ENCODE measurements at regions not wholly inside any gene's neighbourhood (a gene's known extent, or its start where the extent isn't known, plus 50 kb on each side); places are given as distances from the start of the nearest gene placed in this dataset.

DNA sequence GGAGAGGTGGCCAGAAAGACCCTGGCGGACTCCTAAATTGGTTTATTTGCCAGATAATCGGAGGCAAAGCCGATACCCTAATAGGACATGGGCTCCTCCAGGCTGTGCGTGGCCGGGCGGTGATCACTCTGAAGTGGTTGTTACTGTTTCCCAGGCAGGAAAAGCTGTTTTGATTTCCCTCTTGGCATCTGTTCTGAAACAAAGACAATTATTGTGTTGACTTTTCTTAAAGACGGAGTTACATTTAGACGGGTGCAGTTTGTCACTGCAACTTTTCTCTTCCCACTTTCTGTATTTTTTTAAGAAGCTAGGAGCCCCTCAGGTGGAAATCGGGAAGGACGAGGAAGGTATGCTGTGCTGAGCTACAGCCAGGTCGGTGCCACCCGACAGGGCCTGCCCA is 1288.4 kb downstream of the BRD1 start:
- DNase-seq, result no peak

DNA sequence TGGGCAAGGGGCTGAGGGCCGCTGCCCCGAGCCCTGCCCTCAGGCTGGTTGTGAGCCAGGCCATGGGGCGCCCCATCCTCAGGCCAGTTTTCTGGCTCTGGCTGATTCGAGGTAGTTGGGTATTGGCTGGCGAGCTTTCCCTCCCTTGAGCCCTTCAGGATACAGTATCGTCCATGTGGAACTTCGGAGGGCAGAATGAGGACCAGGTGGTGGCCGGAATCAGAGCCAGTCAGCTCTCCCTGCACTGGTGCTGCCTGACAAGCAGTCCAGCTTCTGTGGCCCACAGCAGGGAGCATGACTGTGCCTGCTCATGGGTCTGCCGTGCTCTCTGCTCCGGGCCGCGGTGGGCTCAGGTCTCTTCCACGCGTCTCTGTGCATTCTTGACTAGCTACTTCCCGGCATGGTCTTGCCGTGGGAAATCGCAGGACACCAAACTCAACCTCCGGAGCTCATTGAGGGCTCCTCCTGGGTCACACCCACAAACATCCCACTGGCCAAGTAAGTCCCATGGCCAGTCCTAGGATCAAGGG is 1289.3 kb downstream of the BRD1 start:
- no peak for DNase-seq

DNA sequence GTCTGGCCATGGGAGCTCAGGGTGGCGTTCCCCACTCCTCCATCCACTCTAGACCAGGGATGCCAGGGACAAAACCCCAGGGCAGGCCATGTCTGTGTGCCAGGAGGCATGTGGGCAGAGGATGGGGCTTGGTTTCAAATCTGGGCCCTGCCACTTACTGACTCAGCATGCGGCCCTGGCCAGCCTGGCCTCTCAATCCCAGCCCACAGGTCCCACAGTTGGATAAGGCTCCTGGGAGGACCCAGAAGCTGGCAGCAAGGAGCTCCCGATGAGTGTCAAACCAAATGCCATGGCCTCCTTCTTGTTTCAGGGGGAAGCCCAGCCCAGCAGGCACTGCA is 1290.4 kb downstream of the BRD1 start:
- DNase-seq, result no peak

DNA sequence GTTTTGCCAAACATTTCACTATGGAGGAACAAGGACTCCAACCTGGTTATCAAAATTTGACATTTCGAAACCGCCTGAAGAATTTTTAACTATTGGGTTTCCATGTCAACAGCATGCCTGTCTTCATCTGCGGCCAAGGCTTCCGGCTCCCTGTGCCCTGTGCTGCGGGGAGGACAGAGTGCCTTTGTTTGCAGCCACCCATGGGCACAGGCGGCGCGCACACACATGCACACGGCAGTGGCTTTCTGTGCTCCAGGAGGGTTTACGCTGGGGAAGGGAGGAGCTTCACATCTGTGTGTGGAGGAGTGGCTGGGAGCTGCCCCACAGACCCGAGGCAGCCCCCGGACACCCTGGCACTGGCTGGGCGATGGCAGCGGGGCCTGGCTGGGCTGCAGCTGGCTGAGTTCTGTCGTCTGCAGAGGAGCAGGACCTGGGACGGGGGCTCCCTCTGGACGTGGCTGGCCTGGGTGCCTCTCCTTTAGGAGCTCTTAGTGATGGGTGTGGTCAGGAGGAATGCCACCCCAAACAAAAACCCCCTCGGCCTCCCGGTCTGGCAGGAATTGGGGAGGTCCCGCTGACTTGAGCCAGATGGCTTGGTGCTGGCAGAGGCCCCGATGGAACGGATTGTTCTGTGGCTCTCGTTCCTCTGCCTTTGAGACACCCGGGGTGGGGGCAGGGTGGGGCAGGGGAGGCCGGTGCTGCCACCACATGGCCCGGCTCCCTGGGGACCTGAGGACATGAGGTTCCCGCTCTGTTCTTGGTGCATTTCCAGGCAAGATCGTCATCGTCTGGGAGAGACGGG is 1290.9 kb downstream of the BRD1 start:
- DNase-seq, result no peak

DNA sequence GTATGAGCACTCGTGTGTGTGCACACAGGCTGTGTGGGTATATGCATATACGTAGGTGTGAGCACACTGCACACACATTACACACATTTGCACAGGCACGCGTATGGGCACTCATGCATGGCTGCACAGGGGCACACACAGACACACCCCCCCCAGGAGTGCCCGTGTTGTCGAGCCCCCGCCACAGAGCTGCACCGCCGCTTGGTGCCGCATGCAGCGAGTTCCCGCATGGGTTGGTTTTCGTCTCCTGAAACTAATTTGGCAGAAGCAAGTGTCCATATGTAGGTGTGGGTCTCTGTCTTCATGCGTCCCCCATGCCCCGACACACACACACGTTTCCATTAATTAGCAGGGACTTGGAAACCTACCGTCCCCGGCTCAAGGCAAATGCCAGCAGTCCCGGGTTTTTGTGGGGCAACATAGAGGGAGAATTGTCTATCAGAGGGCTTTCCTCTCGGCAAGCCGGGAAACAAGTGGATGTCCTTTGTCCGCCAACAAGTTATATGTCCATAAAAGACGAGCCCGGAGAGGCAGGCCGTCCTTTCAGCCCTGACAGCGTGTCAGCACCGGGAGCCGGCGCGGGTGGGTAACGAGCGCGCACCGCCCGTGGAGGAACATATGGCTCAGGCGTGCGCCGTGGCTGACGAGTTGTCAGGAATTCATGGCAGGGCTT is 1291.7 kb downstream of the BRD1 start:
- DNase-seq, result no peak

DNA sequence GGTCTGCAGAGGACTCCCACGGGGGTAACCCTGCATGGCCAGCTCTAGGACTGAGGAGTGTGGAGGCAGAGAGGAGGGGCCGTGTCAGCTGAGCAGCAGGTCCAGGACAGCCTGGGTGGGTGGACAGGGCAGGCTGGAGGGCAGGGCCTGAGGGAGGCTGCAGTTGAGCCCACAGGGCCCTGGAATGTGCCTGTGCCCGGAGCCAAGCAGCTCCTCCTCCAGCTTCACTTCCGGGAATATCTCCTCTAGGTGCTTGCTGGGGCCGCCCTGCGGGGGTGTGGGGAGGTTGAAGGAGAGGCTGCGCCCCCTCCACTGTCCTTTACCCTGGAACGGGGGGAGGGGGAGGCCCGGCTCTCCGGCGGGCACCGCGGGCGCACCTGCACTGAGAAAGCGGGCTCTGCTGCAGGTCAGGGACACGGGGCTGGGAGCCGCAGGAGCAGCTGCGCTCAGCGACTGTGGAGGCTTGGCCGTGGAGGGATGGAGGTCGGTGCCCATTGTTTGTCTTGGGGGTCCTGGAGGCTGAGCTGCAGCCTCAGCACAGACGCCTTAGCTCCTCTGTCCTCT is 1293.2 kb downstream of the BRD1 start:
- DNase-seq, result no peak

DNA sequence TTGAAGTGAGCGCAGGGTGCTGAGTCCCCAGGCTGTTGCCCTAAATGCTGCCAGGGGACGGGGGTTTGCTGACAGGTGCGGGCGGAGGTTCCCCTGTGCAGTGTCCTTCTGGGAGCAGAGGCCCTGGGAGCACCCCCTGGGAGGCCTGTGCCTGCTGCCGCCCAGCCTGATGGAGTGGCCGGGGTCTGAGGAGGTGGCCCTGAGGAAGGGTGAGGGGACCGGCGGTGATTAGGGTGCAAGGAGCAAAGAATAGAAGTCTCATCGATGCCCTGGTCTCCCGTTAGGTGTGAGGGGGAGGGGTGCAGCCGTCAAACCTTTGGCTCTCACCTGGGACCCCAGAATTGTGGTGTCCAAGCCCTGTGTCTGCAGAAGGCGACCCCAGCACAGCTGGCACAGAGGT is 1294.7 kb downstream of the BRD1 start:
- DNase-seq, result no peak

DNA sequence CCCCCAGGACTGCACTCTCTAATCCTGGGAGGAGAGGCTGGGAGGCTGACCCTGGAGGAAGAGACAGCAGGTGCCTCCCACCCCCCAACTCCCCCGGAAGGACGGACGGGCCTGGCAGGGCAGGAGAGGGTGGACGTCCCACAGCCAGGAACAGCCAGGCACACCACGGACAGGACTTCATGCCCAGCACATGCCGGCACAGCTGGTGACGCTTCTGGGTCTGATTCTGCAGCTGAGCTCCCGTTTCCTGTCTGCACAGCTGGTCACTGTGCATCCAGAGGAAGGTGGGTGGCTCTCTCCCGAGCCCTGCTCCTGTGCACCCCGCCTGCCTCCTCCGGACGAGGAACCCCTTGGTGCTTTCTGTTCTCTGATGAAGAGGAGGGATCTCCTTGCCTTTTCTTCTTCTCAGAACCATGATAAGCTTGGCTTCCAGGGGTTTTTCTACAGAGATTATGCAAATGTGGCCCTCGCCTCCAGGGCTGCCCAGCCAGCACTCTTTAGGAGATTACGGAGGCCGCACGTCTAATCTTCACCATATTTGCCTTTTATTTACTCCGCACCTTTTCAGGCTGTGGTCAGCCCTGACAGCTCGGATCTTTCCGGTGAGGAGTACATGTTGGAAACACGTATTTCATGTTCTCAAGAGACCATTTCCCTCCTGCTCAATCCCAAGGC is 1295.8 kb downstream of the BRD1 start:
- DNase-seq, result no peak

DNA sequence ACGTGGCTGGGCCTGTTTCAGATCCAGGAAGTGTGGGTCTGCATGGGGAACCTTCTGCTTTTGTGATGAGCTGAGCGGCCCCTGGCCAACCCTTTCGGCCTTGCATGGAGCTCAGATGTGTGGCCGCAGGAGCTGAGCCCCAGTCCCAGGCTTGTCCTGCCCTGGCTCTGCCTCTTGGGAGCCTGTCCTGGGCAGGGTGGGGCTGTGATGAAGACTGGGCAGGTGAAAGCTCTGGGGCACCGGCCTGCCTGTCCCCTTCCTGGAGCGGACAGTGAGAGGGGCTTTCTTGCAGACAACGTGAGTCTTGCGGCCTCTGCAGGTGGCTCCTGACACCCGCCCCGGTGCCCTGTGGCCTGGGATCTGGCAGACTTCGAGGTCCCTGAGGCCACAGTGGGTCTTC is 1296.6 kb downstream of the BRD1 start:
- DNase-seq, result no peak

DNA sequence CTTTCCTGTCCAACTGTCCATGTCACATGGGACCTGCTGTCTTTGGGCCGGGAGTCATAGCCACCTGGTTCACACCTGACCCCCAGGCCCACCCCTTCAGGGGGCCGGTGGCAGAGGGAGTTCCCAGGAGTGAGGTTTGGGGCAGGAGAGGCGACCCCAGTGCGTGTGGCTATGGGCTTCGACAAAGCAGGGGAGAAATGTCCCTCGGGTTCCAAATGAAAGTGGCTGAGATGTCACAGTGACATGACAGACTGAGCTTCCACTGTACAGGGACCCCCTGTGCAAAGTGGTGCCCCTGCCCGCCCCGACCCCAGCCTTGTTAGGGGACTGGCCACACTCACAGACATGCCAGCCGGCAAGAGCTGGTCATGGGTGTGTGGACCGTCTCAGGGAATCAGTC is 1297.0 kb downstream of the BRD1 start:
- DNase-seq, result no peak

DNA sequence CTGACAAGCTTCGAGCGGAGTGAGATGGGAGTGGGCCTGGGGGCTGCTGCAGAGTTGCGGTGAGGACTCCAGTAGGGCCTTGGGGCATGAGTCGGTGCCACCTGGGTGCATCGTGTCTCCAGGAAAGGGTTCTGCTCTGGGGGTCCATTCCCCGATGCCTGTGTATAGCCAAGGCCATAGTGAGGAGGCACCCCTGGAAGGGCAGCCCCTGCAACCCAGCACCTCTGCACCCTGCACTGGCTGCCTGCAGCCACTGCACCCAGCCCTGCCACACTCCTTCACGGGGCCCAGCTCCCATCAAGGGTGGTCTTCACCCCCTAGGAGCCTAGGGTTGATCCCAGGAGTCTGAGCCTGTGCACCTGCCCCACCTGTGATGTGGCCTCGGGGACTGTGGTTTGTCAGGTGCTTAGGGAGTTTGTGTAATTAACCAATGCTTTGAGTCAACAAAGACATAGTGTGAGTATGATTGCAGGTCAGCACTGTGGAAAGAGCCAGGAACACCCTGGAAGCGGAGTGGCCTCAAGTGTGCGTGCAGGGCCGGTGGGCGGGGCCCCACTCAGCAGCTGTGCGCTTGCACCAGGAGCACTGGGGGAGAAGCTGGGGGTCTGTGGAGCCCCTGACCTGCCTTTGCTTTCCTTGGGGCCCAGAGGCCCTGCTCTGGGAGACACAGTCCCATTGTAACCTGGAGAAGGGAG is 1299.3 kb downstream of the BRD1 start:
- no peak for DNase-seq

DNA sequence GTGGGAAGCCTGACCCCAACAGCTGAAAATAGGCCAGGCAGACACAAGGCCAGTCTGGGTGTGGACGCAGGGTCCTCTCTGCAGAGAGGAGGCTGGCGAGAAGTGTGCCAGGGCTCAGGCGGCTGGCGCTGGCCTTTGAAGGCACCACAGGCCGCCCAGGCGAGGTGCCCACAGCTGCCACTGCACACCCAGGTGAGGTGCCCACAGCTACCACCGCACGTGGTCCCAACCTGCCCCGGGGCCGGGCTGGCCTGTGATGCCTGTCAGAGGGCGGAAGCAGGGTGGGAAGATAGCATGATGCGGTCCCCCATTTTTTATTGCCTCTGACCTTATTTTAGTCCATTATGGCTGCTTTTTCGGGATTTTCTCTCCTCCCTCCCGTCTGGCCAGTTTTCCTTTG is 1303.9 kb downstream of the BRD1 start:
- no peak for DNase-seq

DNA sequence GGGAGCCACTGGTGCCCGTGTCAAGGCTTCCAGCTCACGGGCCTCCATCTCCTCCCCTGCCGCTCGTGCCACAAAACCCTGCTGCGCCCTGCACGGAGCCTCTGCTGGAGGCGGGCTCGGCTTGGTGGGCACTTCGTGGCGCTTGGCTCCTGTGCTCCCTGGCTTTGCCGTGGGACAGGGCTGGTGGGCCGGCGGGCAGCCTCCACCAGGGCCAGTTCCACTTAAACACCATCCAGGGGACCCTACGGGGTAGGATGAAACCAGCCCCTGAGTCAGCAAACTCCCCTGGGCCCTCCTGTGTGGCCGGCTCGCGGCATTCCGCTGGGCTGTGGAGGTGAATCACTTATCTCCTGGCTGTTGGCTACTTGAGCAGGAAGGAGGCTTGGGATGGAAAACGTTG is 1304.6 kb downstream of the BRD1 start:
- no peak for DNase-seq

DNA sequence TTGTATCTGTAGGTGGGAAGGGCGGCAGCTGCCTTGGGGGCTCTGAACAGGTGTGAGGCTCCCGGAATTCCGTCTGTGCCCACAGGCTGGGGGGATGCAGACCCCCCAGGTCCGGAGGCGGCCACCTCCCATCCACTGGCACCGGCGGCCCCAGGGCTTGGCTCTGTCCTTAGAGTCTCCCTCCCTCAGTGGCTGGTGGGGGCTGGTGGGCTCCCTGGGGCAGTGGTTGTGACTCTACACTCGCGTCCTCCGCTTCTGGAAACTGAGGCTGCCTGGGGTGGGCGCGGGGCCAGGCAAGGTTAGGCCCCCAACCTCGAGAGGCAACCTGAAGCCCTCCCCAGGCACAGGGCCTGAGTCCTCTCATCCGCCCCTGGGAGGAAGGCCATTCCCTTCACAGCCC is 1305.4 kb downstream of the BRD1 start:
- no peak for DNase-seq

DNA sequence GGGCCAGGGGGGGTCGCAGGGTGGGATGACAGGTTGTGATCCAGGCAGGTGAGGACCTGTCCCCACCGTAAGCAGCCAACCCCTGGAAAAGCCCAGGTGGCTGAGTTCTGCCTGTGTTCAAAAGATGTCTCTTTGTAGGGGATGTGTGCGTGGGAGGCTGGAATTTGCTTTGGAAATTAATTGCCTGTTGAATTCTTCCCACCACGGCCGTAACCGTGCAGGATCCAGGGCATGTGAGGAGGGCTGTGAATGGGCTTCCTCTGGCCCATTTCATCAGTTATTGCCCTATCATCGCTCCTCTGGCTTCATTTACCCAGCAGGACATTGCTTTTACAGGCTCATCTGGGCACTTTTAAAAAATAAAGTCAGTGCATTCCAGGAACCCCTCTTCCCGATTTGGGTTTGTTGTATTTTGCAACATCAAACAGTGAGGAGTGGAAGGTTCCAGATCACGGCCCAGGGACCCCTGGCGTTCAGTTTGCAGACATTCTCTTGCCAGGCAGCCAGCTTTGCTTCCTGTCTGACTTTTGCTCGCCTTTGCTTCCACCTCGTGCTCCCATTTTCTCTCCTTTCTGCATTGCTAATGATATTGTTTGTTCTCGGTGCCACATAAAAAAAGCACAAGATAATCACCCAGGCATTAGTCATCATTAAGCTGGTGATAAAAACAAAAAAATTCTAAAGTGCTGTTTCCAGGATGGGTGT is 1306.6 kb downstream of the BRD1 start:
- no peak for DNase-seq

DNA sequence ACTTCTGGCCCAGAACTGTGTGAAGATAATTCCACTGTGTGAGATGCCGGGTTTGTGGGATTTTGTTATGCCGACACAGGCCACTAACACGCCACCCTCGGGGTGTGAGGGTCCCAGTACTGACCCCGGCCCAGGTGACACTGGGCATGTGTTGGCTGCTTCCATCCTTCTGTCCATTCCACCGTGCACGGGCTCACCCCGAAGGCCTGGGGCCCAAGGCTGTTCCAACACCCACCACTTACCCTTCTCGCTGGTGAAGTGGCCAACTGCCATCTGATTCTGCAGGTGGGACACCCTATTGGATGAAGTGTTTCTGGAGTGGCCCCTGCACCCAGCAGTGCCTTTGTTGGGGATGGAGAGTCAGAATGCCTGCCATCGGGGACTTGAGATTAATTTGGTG is 1307.5 kb downstream of the BRD1 start:
- DNase-seq, result no peak

DNA sequence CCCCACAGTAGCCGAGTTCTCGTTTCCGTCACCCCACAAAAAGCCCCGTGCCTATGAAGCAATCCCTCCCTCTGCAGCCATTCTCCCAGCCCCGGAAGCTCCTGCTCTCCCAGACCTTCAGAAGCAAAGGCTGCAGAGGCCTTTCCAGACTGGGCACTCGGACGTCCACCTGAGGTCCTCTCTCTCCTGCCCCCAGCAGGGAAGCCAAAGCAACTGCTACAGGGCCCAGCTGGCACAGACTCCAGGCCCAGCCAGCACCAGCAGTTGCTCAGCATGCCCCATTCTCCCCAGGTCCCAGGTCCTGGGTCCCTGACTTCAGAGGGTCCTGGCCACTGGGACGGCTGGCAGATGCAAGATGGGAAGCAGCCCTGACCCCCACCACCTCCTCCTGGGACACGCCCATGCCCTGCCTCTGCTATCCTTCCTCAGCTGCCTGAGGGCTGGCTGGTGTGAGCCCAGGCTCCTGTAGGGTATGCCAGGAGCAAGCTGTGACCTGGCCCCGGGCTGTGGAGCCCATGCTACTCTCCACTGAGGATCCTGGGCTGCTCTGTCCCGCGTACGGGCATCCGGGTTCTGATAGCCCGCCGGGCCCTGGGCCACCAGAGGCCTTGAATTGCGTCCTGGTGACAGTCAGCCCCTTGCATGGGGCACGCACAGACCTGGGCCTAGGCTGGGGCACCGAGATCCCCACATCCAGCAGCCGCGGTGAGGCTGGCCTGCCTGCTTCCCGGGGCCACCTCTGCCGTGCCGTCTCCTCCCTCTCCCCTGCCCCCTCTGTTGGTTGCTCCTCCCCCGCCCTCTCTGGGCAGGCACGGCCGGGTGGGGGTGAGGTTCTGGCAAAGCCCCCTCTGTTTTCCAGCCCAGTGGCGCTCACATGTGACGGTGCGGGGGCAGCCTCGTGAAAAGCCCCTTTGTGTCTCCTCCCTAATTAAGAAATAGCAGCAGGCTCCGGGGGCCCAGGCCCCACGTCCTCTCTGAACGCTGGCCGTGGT is 1310.3 kb downstream of the BRD1 start:
- no peak for DNase-seq

DNA sequence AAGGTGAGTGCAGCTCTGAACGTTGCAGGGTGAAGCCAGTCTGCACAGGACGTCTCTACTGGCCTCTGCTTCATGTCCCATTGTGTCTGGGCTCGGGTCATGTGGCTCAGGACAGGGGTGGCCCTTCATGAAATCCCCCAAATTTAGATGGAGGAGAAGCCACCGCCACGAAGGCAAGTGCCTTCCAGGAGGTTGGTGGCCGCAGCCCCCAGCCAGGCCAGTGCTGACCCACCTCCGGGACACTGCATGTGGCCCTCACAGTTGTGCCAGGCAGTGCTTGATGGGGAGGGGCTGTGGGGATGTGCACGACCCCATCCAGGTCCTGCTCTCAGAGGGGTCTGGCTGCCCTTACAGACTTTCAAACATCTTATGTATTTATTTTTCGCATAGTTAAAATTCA is 1311.1 kb downstream of the BRD1 start:
- no peak for DNase-seq

DNA sequence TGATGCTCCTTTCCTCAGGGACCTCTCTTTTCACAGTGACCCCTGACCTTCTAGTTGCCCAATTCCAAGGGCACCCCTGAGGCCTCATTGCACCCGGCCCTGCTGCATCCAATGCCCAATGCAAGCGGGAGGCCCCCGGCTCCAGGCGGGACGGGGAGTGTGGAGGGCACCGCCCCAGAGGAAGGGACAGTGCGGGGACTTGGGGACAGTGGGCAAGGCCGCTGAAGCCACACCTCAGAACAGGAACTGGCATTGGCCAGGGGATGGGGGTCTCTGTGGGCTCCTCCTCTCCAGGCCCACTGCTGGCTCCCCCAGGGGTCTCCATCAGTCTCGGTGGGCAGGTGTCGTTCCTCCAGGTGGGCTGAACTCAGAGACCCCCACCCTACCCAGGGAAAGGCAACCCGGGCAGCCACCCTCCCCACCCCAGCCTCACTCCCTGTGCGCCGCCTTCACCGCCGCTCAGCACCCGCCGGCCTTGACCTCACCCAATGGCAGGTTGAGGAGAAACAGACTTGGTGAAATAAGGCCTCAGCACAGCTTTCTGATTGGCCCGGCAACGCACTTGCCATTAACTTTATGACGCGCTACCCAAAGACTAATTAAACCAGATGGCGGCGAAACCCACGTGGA is 1312.0 kb downstream of the BRD1 start:
- no peak for DNase-seq

DNA sequence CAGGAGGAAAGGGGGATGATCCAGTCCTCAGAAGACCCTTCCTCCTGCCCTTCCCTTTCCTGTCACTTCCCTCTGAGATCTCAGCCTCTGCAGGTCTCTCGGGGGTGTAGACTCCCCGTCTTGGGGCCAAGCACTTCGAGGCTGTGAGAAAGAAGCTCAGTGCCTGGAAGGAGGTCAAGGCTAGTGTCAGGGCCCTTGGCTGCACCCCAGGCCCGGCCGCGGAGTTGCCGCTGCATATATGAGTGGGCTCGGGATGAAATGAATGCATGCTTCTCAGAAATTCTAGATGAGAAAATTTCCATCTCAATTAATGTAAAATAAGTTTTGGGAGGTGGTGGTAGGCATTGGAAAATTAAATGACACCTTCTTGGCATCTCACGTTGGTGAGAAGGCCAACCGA is 1313.7 kb downstream of the BRD1 start:
- DNase-seq, result no peak

DNA sequence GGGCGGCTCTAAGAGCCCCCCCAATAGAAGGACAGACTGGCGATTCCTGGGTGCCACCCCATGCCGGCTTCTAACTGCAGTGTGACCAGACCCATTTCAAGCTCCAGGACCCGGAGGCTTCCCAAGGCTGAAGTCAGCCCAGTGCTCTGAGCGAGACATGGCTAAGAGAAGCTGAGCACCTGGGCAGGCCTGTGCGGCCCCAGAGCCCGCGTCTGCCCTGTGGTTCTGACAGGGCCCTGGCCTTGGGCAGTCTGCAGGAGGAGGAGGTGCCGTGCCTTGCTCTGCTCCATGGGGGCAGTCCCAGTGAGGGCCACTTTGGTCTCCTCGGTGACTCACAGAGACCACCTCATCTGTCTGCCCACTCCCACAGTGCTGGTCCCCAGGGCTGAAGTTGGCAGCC is 1314.2 kb downstream of the BRD1 start:
- no peak for DNase-seq
